ENCODE measurements at regions not wholly inside any gene's neighbourhood (a gene's known extent, or its start where the extent isn't known, plus 50 kb on each side); places are given as distances from the start of the nearest gene placed in this dataset.

DNA sequence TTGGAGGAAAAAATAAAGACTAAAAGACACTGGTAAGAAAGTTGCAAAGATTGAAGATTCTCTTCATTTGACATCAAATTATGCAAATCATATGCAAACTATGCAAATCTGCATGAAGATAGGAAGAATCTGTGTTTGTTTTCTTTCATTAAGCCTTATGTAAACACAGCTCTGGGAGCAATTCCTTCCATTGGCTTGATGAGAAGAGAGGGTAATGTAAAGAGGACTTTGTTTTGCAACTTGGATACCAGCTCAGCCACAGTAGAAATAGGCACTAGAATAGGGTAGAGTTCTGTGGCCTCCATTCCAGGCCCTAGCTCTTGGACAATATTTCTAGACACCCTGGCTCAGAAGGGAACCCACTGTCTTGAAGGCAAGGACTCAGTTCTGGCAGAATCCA lies 388.4 kb upstream of the RASGEF1B start:
- TF ChIP-seq, protein P1, sequence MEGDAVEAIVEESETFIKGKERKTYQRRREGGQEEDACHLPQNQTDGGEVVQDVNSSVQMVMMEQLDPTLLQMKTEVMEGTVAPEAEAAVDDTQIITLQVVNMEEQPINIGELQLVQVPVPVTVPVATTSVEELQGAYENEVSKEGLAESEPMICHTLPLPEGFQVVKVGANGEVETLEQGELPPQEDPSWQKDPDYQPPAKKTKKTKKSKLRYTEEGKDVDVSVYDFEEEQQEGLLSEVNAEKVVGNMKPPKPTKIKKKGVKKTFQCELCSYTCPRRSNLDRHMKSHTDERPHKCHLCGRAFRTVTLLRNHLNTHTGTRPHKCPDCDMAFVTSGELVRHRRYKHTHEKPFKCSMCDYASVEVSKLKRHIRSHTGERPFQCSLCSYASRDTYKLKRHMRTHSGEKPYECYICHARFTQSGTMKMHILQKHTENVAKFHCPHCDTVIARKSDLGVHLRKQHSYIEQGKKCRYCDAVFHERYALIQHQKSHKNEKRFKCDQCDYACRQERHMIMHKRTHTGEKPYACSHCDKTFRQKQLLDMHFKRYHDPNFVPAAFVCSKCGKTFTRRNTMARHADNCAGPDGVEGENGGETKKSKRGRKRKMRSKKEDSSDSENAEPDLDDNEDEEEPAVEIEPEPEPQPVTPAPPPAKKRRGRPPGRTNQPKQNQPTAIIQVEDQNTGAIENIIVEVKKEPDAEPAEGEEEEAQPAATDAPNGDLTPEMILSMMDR (conservative IDR thresholded peaks at IDR 0.05 in 1 of 2, IDR thresholded peaks at IDR 0.05 in 1 of 2; ENCODE audit: low read depth in 1 of 2, low read length in 2 of 2): no peak
- no peak for TF ChIP-seq EZH2 (IDR thresholded peaks at IDR 0.05; ENCODE audit: low read length, missing control alignments)
